Keratinocyte (primary cell): ENCODE measurements at regions not wholly inside any gene's neighbourhood (a gene's known extent, or its start where the extent isn't known, plus 50 kb on each side); places are given as distances from the start of the nearest gene placed in this dataset.

Source experiments
- DNase-seq: peaks from one replicate; pipeline ENCODE4 v3.0.0-alpha.2; 2011; ENCODE audit warnings: low read depth, missing footprints, low spot score
- FAIRE-seq: peaks from 2 replicates; lab custom pipeline; 2011; peaks lifted over from hg19 to GRCh38; lab: Jason Lieb, UNC
- H2AFZ ChIP-seq: 2 replicates; pipeline ENCODE4 v1.6.0; 2012; ENCODE audit warnings: low read length, control low read depth, inconsistent platforms; ENCODE audit not compliant: control insufficient read depth
- H3K27ac ChIP-seq: 2 replicates; pipeline ENCODE4 v1.5.1; 2011; ENCODE audit warnings: low read length; ENCODE audit not compliant: control insufficient read depth, insufficient read depth
- H3K27me3 ChIP-seq: 3 replicates; pipeline ENCODE4 v1.6.0; 2011; ENCODE audit warnings: low read length; ENCODE audit not compliant: control insufficient read depth, insufficient read depth; ENCODE audit errors: extremely low read depth
- H3K36me3 ChIP-seq, 2 experiments: 2 replicates in 1 of 2; 3 replicates in 1 of 2; pipeline ENCODE4 v1.5.1; 2011; ENCODE audit warnings: low read length in 2 of 2, mild to moderate bottlenecking in 1 of 2; ENCODE audit not compliant: control insufficient read depth in 2 of 2, insufficient read depth in 2 of 2; ENCODE audit errors: extremely low read depth in 1 of 2
- H3K4me1 ChIP-seq: 3 replicates; pipeline ENCODE4 v1.5.1; 2011; ENCODE audit warnings: low read length; ENCODE audit not compliant: control insufficient read depth, insufficient read depth; ENCODE audit errors: extremely low read depth
- H3K4me2 ChIP-seq: 3 replicates; pipeline ENCODE4 v1.6.0; 2011; ENCODE audit warnings: low read depth, low read length; ENCODE audit not compliant: control insufficient read depth, insufficient read depth; ENCODE audit errors: extremely low read depth
- H3K4me3 ChIP-seq, 3 experiments: fragments of 200-600 bp in 1 of 3; sonication (generic) in 1 of 3; 2 replicates in 2 of 3; 3 replicates in 1 of 3; pipeline ENCODE4 v1.5.1; 2011 to 2016; ENCODE audit warnings: low read length in 3 of 3, mild to moderate bottlenecking in 3 of 3, control low read depth in 2 of 3, inconsistent platforms in 1 of 3, low read depth in 1 of 3, mixed read lengths in 1 of 3, mixed run types in 1 of 3, moderate library complexity in 1 of 3; ENCODE audit not compliant: control insufficient read depth in 2 of 3, insufficient read depth in 2 of 3; ENCODE audit errors: extremely low read depth in 1 of 3
- H3K79me2 ChIP-seq: 2 replicates; pipeline ENCODE4 v1.6.0; 2012; ENCODE audit warnings: low read length; ENCODE audit not compliant: control insufficient read depth, insufficient read depth
- H3K9ac ChIP-seq: 3 replicates; pipeline ENCODE4 v1.6.0; 2011; ENCODE audit warnings: low read length; ENCODE audit not compliant: control insufficient read depth, insufficient read depth; ENCODE audit errors: extremely low read depth
- H3K9me1 ChIP-seq: 3 replicates; pipeline ENCODE4 v1.6.0; 2011; ENCODE audit warnings: low read length; ENCODE audit not compliant: control insufficient read depth, insufficient read depth; ENCODE audit errors: extremely low read depth
- H3K9me3 ChIP-seq: 2 replicates; pipeline ENCODE4 v1.5.1; 2012; ENCODE audit warnings: low read depth, low read length; ENCODE audit not compliant: control insufficient read depth
- H4K20me1 ChIP-seq: 3 replicates; pipeline ENCODE4 v1.6.0; 2011; ENCODE audit warnings: low read length; ENCODE audit not compliant: control insufficient read depth, insufficient read depth; ENCODE audit errors: extremely low read depth
- EZH2 ChIP-seq: IDR thresholded peaks from one replicate; pipeline ENCODE4 v1.6.1; 2012; ENCODE audit warnings: inconsistent platforms, mild to moderate bottlenecking, low read length, moderate library complexity
- dilution Hi-C: fragments of 300-500 bp; cut with MboI; formaldehyde crosslinking; loops from one replicate; pipeline ENCODE4 v1.7.0; 2020; ENCODE audit warnings: low sequenced_read_pairs; ENCODE audit not compliant: extremely low pct_ligation_motif_present
- TF ChIP-seq, protein P1 (sequence below), 3 experiments: IDR thresholded peaks in 1 of 3; conservative IDR thresholded peaks in 1 of 3; optimal IDR thresholded peaks in 1 of 3; 2 replicates in 2 of 3; 3 replicates in 1 of 3; pipeline versions ENCODE3 to v1.5.1; 2011; ENCODE audit warnings: low read length in 3 of 3, mild to moderate bottlenecking in 3 of 3, moderate library complexity in 2 of 3, control low read depth in 1 of 3, inconsistent platforms in 1 of 3; ENCODE audit not compliant: insufficient read depth in 2 of 3; ENCODE audit errors: extremely low read depth in 1 of 3

DNA sequence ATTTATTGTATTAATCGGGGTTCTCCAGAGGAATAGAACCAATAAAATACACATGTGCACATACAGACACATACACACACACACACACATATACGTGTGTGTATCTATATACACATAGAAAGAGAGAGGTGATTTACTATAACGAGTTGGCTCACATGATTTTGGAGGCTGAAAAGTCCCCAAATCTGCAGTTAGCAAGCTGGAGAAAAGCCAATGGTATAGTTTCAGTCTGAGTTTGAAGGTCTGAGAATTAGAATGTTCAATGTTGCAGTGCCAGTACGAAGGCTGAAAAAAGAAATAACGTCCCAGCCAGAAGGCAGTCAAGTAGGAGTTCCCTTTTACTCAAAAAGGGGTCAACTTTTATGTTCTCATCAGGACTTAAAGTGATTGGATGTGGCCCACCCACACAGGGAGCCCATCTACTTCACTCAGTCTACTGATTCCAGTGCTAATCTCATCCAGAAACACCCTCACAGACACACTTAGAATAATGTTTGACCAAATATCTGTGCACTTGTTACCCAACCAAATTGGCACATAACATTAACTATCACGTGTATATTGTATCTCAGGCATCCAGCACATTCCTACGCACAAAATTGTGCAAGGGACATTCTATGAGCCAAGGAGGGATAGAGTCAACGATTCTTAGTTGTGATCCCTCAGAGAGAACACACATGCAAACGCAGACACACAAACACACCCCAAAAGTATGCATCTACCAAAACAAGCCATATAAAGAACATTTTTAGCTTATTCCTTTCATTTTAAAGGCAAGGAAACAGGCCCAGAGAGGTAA is 195.5 kb upstream of the DUSP10 start:
- H3K9me1 ChIP-seq: no peaks in the 10 kb centered on the region
- H3K79me2 ChIP-seq: no peaks in the 10 kb centered on the region
- no peaks in the 10 kb centered on the region for H4K20me1 ChIP-seq
- no peaks in the 10 kb centered on the region for H3K4me1 ChIP-seq
- DNase-seq (no peak), FAIRE-seq (no peak)
- H3K9ac ChIP-seq: no peak overlapping the region
- no peak overlapping the region for H3K27ac ChIP-seq
- no peaks in the 10 kb centered on the region for H3K9me3 ChIP-seq
- H3K4me2 ChIP-seq: no peak overlapping the region
- no peak overlapping the region for H3K4me3 ChIP-seq
- dilution Hi-C loops: no loop called here
- H3K36me3 ChIP-seq: no peaks in the 10 kb centered on the region
- no peak for TF ChIP-seq EZH2
- TF ChIP-seq, protein P1, sequence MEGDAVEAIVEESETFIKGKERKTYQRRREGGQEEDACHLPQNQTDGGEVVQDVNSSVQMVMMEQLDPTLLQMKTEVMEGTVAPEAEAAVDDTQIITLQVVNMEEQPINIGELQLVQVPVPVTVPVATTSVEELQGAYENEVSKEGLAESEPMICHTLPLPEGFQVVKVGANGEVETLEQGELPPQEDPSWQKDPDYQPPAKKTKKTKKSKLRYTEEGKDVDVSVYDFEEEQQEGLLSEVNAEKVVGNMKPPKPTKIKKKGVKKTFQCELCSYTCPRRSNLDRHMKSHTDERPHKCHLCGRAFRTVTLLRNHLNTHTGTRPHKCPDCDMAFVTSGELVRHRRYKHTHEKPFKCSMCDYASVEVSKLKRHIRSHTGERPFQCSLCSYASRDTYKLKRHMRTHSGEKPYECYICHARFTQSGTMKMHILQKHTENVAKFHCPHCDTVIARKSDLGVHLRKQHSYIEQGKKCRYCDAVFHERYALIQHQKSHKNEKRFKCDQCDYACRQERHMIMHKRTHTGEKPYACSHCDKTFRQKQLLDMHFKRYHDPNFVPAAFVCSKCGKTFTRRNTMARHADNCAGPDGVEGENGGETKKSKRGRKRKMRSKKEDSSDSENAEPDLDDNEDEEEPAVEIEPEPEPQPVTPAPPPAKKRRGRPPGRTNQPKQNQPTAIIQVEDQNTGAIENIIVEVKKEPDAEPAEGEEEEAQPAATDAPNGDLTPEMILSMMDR (optimal IDR thresholded peaks at IDR 0.05 in 1 of 3, IDR thresholded peaks at IDR 0.05 in 1 of 3, conservative IDR thresholded peaks at IDR 0.05 in 1 of 3; ENCODE audit: extremely low read depth in 1 of 3, insufficient read depth in 2 of 3, low read length in 3 of 3): no peak
- no peak overlapping the region for H2AFZ ChIP-seq
- H3K27me3 ChIP-seq: no peaks in the 10 kb centered on the region

DNA sequence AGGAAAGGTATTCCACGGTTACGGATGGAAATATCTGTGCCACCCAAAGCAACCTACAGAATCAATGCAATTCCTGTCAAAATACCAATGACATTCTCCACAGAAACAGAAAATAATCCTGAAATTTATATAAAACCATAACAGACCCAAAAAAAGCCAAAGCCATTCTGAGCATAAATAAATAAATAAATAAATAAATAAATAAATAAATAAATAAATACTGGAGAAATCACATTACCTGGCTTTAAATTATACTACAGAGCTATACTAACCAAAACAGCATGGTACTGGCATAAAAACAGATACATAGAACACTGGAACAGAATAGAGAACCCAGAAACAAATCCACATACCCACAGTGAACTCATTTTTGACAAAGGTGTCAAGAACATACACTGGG is 191.9 kb upstream of the DUSP10 start:
- no peaks in the 10 kb centered on the region for H3K9me3 ChIP-seq
- H3K27me3 ChIP-seq: no peaks in the 10 kb centered on the region
- H4K20me1 ChIP-seq: no peaks in the 10 kb centered on the region
- no peaks in the 10 kb centered on the region for H3K36me3 ChIP-seq
- FAIRE-seq: no peak
- no peaks in the 10 kb centered on the region for H3K79me2 ChIP-seq
- H3K4me3 ChIP-seq: no peak overlapping the region
- H3K27ac ChIP-seq: no peak overlapping the region
- dilution Hi-C loops: no loop called here
- no peak overlapping the region for H3K4me2 ChIP-seq
- H2AFZ ChIP-seq: no peak overlapping the region
- H3K4me1 ChIP-seq: no peaks in the 10 kb centered on the region
- no peak overlapping the region for H3K9ac ChIP-seq
- no peak for DNase-seq
- H3K9me1 ChIP-seq: no peaks in the 10 kb centered on the region
- TF ChIP-seq, protein P1 (optimal IDR thresholded peaks at IDR 0.05 in 1 of 3, IDR thresholded peaks at IDR 0.05 in 1 of 3, conservative IDR thresholded peaks at IDR 0.05 in 1 of 3; ENCODE audit: extremely low read depth in 1 of 3, insufficient read depth in 2 of 3, low read length in 3 of 3): no peak
- TF ChIP-seq EZH2: no peak
